ENCODE measurements at regions not wholly inside any gene's neighbourhood (a gene's known extent, or its start where the extent isn't known, plus 50 kb on each side); places are given as distances from the start of the nearest gene placed in this dataset.

- Histone ChIP-seq H3K9me3 (ENCODE audit: control insufficient read depth, low read depth, low read length) (no peaks in the 10 kb centered on the region), H3K4me2 (ENCODE audit: control insufficient read depth, extremely low read depth, insufficient read depth, low read depth, low read length) (no peak overlapping the region), H3K36me3 (ENCODE audit: control insufficient read depth in 2 of 2, extremely low read depth in 1 of 2, insufficient read depth in 2 of 2, low read length in 2 of 2) (no peaks in the 10 kb centered on the region), H4K20me1 (ENCODE audit: control insufficient read depth, extremely low read depth, insufficient read depth, low read length) (no peaks in the 10 kb centered on the region), H3K79me2 (ENCODE audit: control insufficient read depth, insufficient read depth, low read length) (no peaks in the 10 kb centered on the region), H2AFZ (ENCODE audit: control insufficient read depth, low read length) (no peak overlapping the region), H3K27ac (ENCODE audit: control insufficient read depth, insufficient read depth, low read length) (no peak overlapping the region), H3K4me1 (ENCODE audit: control insufficient read depth, extremely low read depth, insufficient read depth, low read length) (no peaks in the 10 kb centered on the region), H3K9ac (ENCODE audit: control insufficient read depth, extremely low read depth, insufficient read depth, low read length) (no peak overlapping the region), H3K27me3 (ENCODE audit: control insufficient read depth, extremely low read depth, insufficient read depth, low read length) (no peaks in the 10 kb centered on the region), H3K4me3 (ENCODE audit: control insufficient read depth in 2 of 3, extremely low read depth in 1 of 3, insufficient read depth in 2 of 3, low read depth in 1 of 3, low read length in 3 of 3) (no peak overlapping the region), H3K9me1 (ENCODE audit: control insufficient read depth, extremely low read depth, insufficient read depth, low read length) (no peaks in the 10 kb centered on the region)
- no peak for DNase-seq (ENCODE audit: low read depth, low spot score)
- dilution Hi-C loops (cut with MboI; ENCODE audit: extremely low pct_ligation_motif_present, low sequenced_read_pairs): no loop called here
- TF ChIP-seq EZH2 (IDR thresholded peaks at IDR 0.05; ENCODE audit: low read length) (no peak), CTCF (optimal IDR thresholded peaks at IDR 0.05 in 1 of 3, IDR thresholded peaks at IDR 0.05 in 1 of 3, conservative IDR thresholded peaks at IDR 0.05 in 1 of 3; ENCODE audit: extremely low read depth in 1 of 3, insufficient read depth in 2 of 3, low read length in 3 of 3) (no peak)
- no peak for FAIRE-seq
These were observed 78.1 kb upstream of the PCDH9 start for GRCh38 chr13:67308004-67308772.

- no peaks in the 10 kb centered on the region for H3K36me3 ChIP-seq (ENCODE audit: control insufficient read depth in 2 of 2, extremely low read depth in 1 of 2, insufficient read depth in 2 of 2, low read length in 2 of 2)
- DNase-seq (ENCODE audit: low read depth, low spot score): no peak
- no peak overlapping the region for H3K9ac ChIP-seq (ENCODE audit: control insufficient read depth, extremely low read depth, insufficient read depth, low read length)
- H3K4me1 ChIP-seq (ENCODE audit: control insufficient read depth, extremely low read depth, insufficient read depth, low read length): no peaks in the 10 kb centered on the region
- TF ChIP-seq CTCF (optimal IDR thresholded peaks at IDR 0.05 in 1 of 3, IDR thresholded peaks at IDR 0.05 in 1 of 3, conservative IDR thresholded peaks at IDR 0.05 in 1 of 3; ENCODE audit: extremely low read depth in 1 of 3, insufficient read depth in 2 of 3, low read length in 3 of 3): no peak
- no peak for TF ChIP-seq EZH2 (IDR thresholded peaks at IDR 0.05; ENCODE audit: low read length)
- no peaks in the 10 kb centered on the region for H3K79me2 ChIP-seq (ENCODE audit: control insufficient read depth, insufficient read depth, low read length)
- no peak overlapping the region for H3K4me3 ChIP-seq (ENCODE audit: control insufficient read depth in 2 of 3, extremely low read depth in 1 of 3, insufficient read depth in 2 of 3, low read depth in 1 of 3, low read length in 3 of 3)
- H3K9me3 ChIP-seq (ENCODE audit: control insufficient read depth, low read depth, low read length): no peaks in the 10 kb centered on the region
- no peaks in the 10 kb centered on the region for H3K27me3 ChIP-seq (ENCODE audit: control insufficient read depth, extremely low read depth, insufficient read depth, low read length)
- H3K9me1 ChIP-seq (ENCODE audit: control insufficient read depth, extremely low read depth, insufficient read depth, low read length): no peaks in the 10 kb centered on the region
- H4K20me1 ChIP-seq (ENCODE audit: control insufficient read depth, extremely low read depth, insufficient read depth, low read length): no peaks in the 10 kb centered on the region
- FAIRE-seq: no peak
- H2AFZ ChIP-seq (ENCODE audit: control insufficient read depth, low read length): no peak overlapping the region
- H3K27ac ChIP-seq (ENCODE audit: control insufficient read depth, insufficient read depth, low read length): no peak overlapping the region
- dilution Hi-C loops (cut with MboI; ENCODE audit: extremely low pct_ligation_motif_present, low sequenced_read_pairs): no loop called here
- H3K4me2 ChIP-seq (ENCODE audit: control insufficient read depth, extremely low read depth, insufficient read depth, low read depth, low read length): no peak overlapping the region
These were observed 76.6 kb upstream of the PCDH9 start for GRCh38 chr13:67306742-67307141.

Data from keratinocyte (primary cell).